Transverse colon (tissue), 1 donor: ENCODE measurements at regions not wholly inside any gene's neighbourhood (a gene's known extent, or its start where the extent isn't known, plus 50 kb on each side); places are given as distances from the start of the nearest gene placed in this dataset.

Experiments
- EP300 ChIP-seq: sonication (generic); formaldehyde crosslinking; IDR thresholded peaks from one replicate; pipeline ENCODE4 v1.6.1; 2017; ENCODE audit warnings: antibody characterized with exemption, low read depth
- POLR2A ChIP-seq: fragments of 450-650 bp; IDR thresholded peaks from one replicate; pipeline ENCODE4 v1.6.1; 2016; ENCODE audit warnings: antibody characterized with exemption, mild to moderate bottlenecking, moderate library complexity

DNA sequence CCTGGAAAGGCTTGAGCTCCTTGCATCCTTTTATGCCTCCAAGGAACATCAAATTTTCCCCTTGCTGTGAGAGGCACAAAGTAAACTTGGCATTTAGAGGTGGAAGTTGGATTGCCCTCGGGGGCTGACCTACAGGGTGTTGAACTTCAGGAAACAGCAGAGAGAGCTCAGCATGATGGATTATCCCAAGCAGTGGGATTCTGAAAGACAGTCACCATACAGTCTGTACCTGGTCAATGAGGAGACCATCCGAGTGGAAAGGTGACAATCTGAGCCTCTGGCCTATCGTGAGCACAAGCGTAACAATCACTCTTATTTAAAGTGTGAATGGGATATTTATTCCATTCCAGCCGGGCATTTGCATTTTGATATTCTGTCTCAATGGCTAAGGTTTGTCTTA lies 105.6 kb upstream of the NECTIN3 start:
- TF ChIP-seq POLR2A (no peak), EP300 (no peak)
